NCI-H2171 (cell line): ENCODE measurements at regions not wholly inside any gene's neighbourhood (a gene's known extent, or its start where the extent isn't known, plus 50 kb on each side); places are given as distances from the start of the nearest gene placed in this dataset.
"Not testable (repeated sequence)": the region's sequence is repeated elsewhere in the genome, so short reads cannot be mapped to it uniquely, and the experiment has no call there.

Experiments used
- DNase-seq: peaks from one replicate; lab custom pipeline; 2025; lab: John Stamatoyannopoulos, UW

DNA sequence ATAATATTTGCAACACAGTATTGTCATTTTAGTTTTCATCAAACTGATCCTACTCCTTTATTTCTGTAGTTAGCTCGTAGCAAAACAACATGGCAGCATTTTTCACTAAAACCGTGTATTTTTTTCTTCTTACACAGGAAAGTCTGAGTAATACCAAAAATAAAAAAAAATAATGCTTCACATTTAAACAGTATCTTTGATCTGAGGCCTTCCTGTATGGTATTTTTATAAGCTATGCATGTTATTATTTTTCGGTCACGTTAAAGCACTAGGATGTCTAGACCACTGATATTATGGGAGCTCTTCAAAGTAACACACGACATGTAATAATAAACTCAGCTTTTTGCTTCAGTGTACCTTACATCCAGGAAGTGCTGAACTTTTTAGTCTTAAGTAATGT, 94.1 kb upstream of the SRD5A3 start:
- DNase-seq: no peak

DNA sequence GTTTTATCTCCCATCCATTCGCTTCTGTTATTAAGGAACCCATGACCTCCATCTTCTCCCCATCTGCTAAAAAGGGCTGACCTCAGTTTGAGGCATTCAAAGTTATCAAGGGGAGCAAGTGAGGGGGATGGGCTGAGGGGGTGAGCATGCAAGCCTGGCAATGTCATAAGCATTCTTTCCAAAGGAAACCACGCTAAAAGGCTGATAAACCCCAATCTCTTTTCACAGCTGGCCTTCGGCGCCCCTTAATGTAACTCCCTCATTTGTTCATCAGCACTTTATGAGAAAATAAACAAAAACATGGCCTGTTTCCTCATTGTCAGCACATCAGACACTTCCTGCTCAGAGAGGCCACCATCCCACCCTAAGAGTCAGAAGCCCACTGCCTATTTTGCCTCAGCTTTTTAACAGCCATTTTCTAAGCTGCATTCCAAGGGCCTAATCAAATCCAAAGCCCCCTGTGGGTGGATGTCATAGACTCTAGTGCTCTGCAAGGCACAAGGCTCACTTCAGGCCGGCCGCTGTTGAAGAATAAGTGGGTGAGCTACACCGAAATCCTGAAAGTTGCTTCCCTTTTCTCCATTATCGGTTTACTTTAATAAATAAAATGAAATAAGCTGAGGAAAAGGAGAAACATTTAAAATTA, 92.0 kb upstream of the SRD5A3 start:
- no peak for DNase-seq

DNA sequence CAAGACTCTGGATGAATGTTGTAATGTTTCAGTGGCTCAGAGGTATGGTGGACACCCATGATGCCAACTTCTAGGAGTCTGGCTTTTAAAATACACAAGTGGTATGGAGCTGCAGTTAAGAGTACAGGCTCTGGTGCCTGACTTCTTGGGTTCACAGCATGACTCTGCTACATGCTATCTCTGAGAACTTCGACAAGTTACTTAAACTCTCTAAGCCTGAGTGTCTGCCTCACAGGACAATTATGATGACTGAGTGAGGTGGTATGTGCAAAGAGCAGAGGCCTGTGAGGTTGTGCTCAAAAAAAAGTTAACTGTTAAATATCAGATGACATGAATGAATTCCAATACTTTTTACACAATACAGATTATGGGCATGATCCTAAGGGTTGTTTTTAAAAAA, 90.9 kb upstream of the SRD5A3 start:
- no peak for DNase-seq

DNA sequence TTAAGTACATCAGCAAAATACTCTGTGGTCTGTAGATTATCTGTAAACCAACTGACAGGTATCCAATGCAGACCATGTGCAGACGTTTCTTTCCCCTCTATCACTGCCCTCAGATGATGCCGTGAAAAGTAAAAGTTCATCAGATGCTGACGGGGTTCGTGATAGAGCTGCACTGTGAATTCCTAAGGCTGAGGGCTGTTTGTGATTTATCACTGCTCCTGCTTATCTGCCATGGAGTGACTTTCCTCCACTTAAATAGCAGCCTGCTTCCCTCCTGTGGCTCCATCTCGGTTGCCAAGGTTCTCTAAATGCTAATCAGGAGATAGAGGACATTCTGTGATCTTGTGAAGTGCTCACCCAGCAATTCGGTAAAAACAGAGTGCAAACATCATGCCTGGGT, 89.3 kb upstream of the SRD5A3 start:
- DNase-seq: no peak

DNA sequence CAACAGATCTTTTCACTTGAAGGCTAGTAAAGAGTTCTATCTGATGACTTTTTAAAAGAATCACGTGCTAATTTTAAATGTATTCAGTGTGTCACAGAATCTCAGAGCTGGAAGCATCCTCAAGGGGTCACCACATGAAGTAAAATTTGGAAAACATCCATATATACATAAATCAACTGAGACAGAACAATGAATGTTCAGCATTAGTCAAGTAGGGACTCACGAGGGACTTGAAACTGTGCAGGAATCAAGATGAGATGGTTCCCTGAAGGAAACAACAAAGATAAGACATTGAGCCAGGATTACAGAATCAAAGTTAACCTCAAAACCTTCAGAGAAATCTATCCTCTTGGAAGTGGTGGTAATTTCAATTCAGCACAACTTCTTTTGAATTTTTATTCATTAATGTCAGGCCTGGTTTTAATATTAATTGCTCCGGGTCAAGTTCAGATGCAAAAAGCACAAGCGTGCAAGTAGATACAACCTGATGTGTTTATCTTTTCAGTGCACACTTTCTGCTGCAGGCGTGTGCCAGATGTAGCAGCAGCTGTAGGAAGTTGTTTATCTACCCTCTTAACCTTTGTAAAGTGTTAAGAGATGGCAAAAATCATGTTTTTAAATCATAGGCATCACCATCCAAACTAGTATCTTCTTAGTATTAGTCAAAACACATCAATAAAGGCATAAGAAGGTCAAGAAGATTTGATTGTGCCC, 87.7 kb upstream of the SRD5A3 start:
- DNase-seq: no peak

DNA sequence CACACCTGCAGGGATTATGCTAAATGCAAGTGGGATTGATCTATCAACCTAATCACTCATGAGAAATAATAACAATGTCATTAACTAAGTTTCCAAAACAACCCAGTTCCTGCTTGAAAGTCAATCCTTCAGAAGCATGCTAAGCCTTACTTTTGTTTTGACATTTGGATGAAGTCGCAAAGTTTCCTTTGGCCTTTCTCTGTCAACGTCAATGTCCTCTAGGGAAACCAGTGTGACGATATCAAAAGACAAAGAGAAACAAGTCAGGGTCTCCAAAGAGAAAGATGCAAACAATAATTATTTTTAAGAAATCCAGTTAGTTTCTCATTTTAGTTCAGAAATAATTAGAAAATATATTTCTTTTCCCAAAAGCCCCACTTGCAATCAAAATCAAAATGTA, 86.7 kb upstream of the SRD5A3 start:
- DNase-seq: no peak

DNA sequence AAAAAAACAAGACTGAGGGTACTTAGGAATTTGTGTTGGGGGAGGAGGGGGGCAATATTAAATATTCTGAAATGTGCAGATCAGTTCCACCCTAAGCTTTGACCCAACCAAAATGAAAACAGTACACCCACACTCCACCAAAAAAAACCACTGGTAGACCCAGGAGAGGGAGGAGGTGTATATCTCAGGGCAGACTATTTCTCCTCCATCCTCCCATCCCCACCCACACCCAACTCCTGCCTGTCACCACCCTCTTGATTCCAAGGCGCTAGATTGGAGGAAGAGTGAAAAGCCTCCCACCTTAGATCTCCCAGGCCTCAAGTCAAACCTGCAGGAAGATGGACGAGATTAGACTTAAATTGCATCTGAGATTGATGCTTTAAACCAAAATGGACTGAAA, 76.6 kb upstream of the SRD5A3 start:
- no peak for DNase-seq

DNA sequence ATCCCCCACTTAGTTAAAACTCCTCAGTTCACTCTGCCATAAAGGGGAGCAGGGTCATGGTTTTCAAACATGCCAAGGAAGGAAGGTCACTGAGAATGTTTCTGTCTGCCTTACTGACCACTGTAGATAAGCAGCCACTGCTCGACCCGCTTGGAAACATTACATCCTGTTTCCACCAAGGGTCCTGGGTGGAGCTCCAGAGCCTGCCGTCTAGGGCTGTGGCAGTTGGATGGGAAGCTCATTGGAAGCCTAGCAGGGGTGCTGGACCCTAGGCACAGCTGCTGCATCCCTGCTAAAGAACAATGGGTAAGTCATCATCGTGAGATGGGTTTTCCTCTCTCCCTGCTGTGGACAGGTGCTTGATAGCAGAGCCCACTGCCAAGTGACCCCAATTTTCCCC, 76.0 kb upstream of the SRD5A3 start:
- DNase-seq: no peak

DNA sequence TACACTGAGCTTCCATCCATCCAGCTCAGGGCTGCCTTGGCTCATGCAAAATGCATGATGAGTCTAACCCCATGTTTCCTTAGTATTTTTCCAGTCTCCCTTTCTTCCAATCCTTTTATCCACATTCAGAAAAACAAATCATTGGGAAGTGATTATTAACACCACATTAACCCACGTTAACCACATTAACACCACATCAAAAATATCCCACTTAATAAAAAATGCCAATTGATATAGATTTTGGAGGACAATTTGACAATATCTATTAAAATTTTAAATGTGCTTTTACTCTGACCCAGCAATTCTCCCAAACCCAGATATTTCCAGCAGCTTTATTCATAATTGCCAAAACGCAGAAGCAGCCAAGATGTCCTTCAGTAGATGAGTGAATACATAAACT, 75.6 kb upstream of the SRD5A3 start:
- DNase-seq: no peak

DNA sequence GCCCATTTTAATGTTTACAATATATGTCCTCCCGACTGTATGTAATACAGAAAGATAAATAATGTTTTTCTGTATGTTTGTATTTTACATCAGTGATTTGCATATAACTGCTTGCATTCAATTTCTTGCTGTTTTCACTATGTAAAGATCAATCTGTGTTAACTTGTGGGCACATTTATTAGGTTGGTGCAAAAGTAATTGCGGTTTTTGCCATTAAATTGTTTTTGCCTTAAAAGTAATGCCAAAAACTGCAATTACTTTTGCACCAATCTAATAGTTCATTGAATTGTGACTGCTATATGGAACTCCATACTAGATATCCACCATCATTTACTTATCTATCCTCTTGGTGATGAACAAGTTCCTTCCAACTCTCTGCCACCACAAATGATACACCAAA, 73.9 kb upstream of the SRD5A3 start:
- DNase-seq: no peak

DNA sequence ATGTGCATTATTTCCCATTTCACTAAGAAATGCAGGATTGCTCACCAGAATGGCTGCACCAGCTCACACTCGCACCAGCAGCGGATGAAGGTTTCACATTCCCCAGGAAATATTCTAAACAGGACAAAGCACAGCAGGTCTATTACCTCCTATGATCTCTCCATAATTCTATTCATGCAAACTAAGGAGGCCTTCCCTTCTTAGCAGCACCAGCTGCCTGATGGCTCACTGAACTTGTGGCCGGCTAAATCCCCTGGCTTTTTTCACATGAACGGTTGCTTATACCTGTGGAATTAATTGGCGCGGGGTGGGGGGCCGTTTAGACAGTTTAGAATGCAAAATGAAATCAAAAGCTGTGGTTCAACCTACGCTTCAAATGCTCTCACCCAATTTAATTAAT, 73.5 kb upstream of the SRD5A3 start:
- no peak for DNase-seq

DNA sequence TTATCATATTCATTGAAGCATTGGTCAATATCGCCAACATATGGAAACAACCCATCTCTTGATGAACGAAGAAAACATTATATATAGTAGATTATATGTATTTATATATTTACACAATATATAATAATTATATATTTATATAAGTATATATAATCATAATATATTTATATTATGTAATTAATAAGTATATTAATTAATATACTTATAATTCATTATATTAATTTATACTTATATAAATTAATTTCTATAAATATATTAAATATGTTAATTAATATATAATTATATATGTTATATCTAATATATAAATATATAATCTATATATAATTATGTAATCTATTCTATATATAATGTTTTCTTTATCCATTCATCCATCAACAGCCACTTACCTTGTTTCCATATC, 69.0 kb upstream of the SRD5A3 start:
- DNase-seq: no peak

DNA sequence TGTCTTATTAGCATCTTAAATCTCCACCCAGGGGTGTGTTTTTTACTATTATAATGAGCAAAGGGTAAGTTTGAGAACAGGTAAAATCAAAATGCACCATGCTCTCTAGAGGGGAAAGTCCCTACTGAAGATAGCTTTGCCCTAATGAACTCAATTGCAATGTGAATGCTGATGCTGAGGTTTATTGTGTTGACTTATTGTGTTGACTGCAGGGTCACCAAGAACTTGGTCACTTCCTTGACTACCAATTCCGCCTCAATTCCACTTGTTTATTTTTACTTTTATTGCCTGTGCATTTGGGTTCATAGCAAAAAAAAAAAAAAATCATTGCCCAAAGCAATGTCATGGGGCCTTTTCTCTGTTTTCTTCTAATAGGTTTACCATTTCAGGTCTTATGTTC, 67.7 kb upstream of the SRD5A3 start:
- no peak for DNase-seq

DNA sequence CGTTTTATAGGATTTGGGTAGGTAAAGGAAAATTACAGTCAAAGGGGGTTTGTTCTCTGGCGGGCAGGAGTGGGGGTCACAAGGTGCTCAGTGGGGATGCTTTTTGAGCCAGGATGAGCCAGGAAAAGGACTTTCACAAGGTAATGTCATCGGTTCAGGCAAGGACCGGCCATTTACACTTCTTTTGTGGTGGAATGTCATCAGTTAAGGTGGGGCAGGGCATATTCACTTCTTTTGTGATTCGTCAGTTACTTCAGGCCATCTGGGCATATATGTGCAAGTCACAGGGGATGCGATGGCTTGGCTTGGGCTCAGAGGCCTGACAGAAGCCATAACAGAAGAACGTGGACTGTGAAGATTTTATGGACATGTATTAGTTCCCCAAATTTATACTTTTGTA, 65.6 kb upstream of the SRD5A3 start:
- not testable (repeated sequence) for DNase-seq

DNA sequence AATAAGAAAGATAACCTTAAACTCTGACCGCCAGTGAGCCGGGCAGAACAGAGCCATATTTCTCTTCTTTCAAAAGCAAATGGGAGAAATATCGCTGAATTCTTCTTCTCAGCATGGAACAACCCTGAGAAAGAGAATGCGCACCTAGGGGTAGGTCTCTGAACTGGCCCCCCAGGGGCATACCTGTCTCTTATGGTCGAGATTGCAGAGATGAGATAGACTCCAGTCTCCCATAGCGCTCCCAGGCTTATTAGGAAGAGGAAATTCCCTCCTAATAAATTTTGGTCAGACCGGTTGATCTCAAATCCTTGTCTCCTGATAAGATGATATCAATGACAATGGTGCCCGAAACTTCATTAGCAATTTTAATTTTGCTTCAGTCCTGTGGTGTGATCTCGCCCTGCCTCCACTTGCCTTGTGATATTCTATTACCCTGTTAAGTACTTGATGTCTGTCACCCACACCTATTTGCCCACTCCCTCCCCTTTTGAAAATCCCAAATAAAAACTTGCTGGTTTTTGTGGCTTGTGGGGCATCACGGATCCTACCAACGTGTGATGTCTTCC, 64.8 kb upstream of the SRD5A3 start:
- not testable (repeated sequence) for DNase-seq

DNA sequence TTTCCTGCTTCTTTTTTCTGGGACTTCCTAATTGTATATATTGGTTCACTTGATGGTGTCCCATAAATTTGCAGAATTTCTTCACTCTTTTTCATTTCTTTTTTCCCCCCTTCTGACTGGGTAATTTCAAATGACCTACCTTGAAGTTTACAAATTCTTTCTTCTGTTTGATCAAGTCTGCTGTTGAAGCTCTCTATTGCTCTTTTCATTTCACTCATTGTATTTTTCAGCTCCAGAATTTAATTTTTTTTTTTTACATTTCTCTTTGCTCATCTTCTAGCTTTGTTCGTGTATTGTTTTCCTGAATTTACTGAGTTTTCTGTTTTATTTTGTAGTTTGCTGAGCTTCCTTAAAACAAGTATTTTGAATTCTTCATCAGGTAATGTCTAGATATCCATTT, 61.7 kb upstream of the SRD5A3 start:
- no peak for DNase-seq

DNA sequence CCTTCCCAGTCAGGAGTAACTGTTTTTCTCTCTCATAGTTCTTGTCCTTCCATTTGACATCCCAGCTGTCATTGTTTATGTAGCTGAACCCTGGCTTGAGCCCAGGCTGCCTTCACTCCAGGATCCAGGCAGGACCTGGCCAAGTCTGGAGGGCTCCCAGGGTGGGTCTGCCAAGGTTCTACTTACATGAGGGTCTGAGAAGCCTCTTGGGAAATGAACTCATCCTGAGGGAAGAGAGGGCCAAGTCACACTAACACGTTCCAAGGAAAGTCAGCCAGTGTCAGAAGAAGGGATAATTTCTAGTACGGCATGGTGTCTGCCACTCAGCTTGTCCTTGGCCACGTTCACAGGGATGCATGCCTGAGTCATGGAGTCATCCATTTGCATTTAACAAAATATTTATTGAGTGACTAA, 54.8 kb upstream of the SRD5A3 start:
- no peak for DNase-seq

DNA sequence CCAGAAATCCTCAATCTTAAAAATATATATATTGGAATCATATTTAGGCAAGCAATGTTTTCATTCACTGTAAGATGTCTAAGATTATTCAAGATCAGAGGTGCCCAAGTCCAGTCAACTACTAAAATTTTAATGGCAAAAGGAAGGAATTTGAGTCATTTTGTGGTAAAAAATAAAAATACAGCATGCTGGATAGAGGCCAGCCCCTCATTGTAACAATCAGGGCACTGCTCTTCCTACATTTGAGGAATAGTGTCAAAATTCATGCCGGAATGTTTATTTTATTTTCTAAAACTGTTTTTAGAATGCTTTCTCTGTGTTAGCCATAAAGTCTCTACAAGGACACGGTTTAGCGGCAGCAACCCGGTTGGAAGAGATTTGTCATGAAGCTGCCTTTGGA, 49.9 kb upstream of the SRD5A3 start:
- DNase-seq: no peak
